Fibroblast of the aortic adventitia (primary cell): ENCODE measurements at regions not wholly inside any gene's neighbourhood (a gene's known extent, or its start where the extent isn't known, plus 50 kb on each side); places are given as distances from the start of the nearest gene placed in this dataset. TPM values are rescaled to one million over a fixed set of nuclear protein-coding genes. Genes with fewer than 3 reads are reported as not detected.

ENCODE experiments used
- small RNA-seq: library from RNA; depleted of rRNA; stranded (forward); fragments of <200 nt; gene quantifications from one replicate; pipeline ENCODE3, GENCODE V24; 2012

Small RNA genes lying in the stretch of these regions (small RNA-seq; reads per million reads assigned to genes)
- not detected for gene RNA5SP309
